Fibroblast of pulmonary artery (primary cell): ENCODE measurements at regions not wholly inside any gene's neighbourhood (a gene's known extent, or its start where the extent isn't known, plus 50 kb on each side); places are given as distances from the start of the nearest gene placed in this dataset.

ENCODE experiments used
- DNase-seq: peaks from one replicate; pipeline ENCODE4 v3.0.0-alpha.2; 2010; ENCODE audit warnings: low read depth
- H3K4me3 ChIP-seq: replicated peaks from 2 replicates; pipeline ENCODE4 v1.5.1; 2011; ENCODE audit warnings: low read depth, mild to moderate bottlenecking, control low read depth, low read length, moderate library complexity
- TF ChIP-seq, protein P1 (sequence below): IDR thresholded peaks from 2 replicates; pipeline ENCODE4 v1.5.1; 2011; ENCODE audit warnings: mild to moderate bottlenecking, control low read depth, low read length, inconsistent platforms; ENCODE audit errors: missing control alignments

DNA sequence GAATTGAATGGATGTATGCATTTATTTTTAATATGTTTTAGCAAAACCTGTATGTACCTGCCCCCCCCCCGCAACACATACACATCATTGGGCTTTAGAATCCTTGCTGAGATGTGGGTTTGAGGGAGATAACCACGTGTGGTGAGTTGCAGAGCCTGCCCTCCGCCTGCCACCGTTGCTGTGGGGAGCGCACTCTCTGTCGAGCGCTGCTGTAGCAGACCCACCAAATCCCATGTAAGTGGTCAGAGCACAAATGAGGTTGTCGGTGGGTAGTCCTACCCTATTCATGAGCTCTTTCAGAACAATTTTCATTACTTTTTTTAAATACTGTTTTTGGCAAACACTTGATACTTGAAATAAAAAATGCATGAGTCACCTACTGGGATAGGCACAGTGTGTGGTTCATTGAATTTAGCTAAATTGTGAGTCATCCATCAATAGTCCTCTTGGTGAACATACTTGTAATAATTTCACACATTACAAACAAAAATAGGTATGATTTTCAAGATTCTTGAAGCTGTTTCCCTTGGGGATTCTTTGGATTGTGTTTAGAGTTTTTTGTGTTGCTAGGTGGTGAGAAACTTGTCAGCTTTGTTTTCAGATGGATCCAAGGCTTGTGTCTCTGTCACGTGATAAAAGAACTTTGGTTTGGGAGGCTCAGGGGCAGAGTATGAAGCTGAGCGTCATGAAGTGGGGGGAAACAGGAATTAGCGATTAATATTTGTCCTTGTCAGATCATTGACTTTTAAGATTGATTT, 107.6 kb downstream of the PTCSC3 start:
- TF ChIP-seq, protein P1, sequence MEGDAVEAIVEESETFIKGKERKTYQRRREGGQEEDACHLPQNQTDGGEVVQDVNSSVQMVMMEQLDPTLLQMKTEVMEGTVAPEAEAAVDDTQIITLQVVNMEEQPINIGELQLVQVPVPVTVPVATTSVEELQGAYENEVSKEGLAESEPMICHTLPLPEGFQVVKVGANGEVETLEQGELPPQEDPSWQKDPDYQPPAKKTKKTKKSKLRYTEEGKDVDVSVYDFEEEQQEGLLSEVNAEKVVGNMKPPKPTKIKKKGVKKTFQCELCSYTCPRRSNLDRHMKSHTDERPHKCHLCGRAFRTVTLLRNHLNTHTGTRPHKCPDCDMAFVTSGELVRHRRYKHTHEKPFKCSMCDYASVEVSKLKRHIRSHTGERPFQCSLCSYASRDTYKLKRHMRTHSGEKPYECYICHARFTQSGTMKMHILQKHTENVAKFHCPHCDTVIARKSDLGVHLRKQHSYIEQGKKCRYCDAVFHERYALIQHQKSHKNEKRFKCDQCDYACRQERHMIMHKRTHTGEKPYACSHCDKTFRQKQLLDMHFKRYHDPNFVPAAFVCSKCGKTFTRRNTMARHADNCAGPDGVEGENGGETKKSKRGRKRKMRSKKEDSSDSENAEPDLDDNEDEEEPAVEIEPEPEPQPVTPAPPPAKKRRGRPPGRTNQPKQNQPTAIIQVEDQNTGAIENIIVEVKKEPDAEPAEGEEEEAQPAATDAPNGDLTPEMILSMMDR: no peak

GRCh38 chr14:36067428-36068187, 108.9 kb downstream of the PTCSC3 start:
- DNase-seq: no peak
- TF ChIP-seq, protein P1: no peak
- no peak overlapping the region for H3K4me3 ChIP-seq

More for the DNA sequence above, 107.6 kb downstream of the PTCSC3 start:
- peak; percentile 26 for DNase-seq
- no peak overlapping the region for H3K4me3 ChIP-seq

DNA sequence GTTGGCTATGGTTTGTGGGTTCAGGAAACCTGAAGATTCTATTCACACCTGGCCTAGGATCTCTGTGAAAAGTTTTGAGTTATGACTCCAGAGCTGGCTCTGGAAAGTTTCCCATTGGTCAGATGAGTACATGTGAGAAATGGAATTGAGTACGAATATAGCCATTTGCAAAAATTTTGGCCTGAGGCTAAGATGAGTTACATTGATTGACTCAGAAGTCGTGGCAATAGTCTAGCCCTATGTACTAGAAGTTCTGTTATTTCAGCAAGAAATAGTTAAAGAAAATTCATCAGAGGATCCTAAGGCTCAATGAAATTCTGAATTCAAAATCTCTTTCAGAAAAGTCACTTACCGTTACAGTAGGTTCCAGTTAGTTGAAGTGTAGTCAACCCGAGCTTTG, 109.9 kb downstream of the PTCSC3 start:
- no peak for DNase-seq
- no peak overlapping the region for H3K4me3 ChIP-seq
- TF ChIP-seq, protein P1: no peak

DNA sequence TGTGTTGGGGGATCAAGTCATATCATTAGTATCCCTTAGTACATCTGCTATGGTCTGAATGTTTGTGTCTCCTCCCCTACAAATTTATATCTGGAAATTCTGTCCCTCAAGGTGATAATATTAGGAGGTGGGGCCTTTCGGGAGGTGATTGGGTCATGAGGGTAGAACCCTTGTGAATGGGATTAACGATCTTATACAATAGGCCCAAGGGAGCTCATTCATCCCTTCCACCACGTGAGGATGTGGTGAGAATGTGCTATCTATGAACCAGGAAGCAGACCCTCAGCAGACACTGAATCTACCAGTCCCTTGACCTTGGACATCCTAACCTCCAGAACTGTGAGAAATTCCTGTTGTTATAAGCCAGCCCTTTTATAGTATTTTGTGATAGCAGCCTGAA, 110.7 kb downstream of the PTCSC3 start:
- no peak for DNase-seq
- H3K4me3 ChIP-seq: no peak overlapping the region
- TF ChIP-seq, protein P1: no peak

- no peak overlapping the region for H3K4me3 ChIP-seq
- TF ChIP-seq, protein P1: no peak
- DNase-seq: no peak
Measured at GRCh38 chr14:36059531-36059930, 117.0 kb downstream of the PTCSC3 start.

DNA sequence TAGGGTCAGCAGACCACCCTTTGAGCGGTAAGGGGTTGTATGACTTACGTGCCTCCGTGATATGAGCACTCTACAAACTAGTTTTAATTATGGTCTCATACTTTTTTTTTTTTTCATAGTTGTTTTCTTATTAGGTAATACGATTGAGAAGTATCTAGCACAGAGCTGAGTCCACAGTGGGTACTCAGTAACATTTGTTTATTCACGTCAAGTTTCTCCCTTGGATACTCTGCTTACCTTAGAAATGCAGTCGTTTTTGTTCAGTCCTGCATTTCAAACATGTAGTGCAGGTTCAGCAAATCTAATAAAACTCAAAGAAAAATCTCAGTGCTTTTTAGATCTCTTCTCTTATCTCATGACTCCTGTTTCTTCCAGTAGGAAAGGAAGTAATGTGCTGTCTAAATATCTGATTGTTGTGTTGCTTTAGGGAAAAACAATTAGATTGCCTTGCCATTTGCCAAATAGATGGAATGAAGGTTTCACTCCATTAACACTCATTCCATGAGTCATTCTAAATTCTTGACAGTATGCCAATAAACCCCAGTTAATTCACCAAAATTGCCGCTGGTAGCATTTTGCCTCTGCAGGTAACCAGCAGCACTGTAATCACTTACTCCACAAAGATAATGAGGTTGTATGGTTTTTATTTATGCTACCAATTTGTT, 118.9 kb downstream of the PTCSC3 start:
- TF ChIP-seq, protein P1: no peak
- no peak overlapping the region for H3K4me3 ChIP-seq
- no peak for DNase-seq
